ENCODE measurements at regions not wholly inside any gene's neighbourhood (a gene's known extent, or its start where the extent isn't known, plus 50 kb on each side); places are given as distances from the start of the nearest gene placed in this dataset.

DNA sequence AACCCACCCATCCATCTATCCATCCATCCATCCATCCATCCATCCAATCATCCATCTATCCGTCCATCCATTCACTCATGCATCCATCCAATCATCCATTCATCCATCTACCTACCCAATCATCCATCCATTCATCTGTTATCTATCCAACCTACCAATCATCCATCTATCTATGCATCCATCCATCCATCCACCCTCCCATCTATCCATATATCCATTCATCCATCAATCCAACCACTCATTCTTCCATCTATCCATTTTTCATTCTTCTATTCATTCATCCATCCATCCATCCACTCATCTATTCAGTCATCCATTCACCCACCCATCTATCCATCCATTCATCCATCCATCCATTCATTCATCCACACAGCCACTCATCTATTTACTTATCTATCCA is 80.1 kb upstream of the SHOX start:
- no peaks in the 10 kb centered on the region for H3K27me3 Mint-ChIP-seq
- DNase-seq, result no peak
- POLR2A ChIA-PET, result no interaction called here

DNA sequence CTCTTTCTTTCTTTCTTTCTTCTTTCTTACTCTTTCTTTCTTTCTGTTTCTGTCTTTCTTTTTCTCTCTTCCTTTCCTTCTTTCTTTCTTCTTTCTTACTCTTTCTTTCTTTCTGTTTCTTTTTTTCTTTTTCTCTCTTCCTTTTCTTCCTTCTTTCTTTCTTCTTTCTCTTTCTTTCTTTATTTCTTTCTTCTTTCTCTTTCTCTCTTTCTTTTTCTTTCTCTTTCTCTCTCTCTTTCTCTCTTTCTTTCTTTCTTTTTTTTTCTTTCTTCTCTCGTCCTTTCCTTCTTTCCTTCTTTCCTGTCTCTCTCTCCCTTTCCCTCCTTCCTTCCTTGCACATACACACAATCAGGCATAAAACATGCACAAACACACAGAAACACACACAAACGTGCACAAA is 79.3 kb upstream of the SHOX start:
- Histone ChIP-seq H3K4me3 (ENCODE audit: low read length) (no peak overlapping the region), H3K4me1 (ENCODE audit: insufficient read depth, low read length) (no peaks in the 10 kb centered on the region), H3K9me3 (ENCODE audit: control insufficient read depth in 1 of 2, insufficient read depth in 1 of 2, low read length in 2 of 2) (peaks cover 0 to 45% of the 10 kb centered on the region in 2 experiments), H3K36me3 (ENCODE audit: insufficient read depth, low read length) (no peaks in the 10 kb centered on the region), H3K27ac (ENCODE audit: low read depth in 1 of 2, low read length in 2 of 2) (no peak overlapping the region), H3K27me3 (ENCODE audit: control insufficient read depth in 1 of 2, insufficient read depth in 2 of 2, low read length in 2 of 2) (no peaks in the 10 kb centered on the region)
- DNase-seq (no peak), ATAC-seq (ENCODE audit: poor library complexity) (no peak)
- CTCF ChIA-PET, result no interaction called here
- TF ChIP-seq, protein P1, sequence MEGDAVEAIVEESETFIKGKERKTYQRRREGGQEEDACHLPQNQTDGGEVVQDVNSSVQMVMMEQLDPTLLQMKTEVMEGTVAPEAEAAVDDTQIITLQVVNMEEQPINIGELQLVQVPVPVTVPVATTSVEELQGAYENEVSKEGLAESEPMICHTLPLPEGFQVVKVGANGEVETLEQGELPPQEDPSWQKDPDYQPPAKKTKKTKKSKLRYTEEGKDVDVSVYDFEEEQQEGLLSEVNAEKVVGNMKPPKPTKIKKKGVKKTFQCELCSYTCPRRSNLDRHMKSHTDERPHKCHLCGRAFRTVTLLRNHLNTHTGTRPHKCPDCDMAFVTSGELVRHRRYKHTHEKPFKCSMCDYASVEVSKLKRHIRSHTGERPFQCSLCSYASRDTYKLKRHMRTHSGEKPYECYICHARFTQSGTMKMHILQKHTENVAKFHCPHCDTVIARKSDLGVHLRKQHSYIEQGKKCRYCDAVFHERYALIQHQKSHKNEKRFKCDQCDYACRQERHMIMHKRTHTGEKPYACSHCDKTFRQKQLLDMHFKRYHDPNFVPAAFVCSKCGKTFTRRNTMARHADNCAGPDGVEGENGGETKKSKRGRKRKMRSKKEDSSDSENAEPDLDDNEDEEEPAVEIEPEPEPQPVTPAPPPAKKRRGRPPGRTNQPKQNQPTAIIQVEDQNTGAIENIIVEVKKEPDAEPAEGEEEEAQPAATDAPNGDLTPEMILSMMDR (IDR thresholded peaks at IDR 0.05), result peak; percentile 24
- Mint-ChIP-seq H3K4me3 (no peak overlapping the region), H3K9me3 (peaks cover 20% of the 10 kb centered on the region), H3K36me3 (ENCODE audit: low read depth) (no peaks in the 10 kb centered on the region), H3K4me1 (ENCODE audit: low read depth) (no peaks in the 10 kb centered on the region), H3K27me3 (no peaks in the 10 kb centered on the region), H3K27ac (no peak overlapping the region)
- POLR2A ChIA-PET, result no interaction called here
- intact Hi-C loops (cut with DNase I, micrococcal nuclease), result no loop called here

More for the DNA sequence above, 80.1 kb upstream of the SHOX start:
- ATAC-seq (ENCODE audit: poor library complexity), result no peak
- H3K9me3 ChIP-seq (ENCODE audit: control insufficient read depth in 1 of 2, insufficient read depth in 1 of 2, low read length in 2 of 2), result peaks cover 0 to 50% of the 10 kb centered on the region in 2 experiments
- no peak overlapping the region for H3K4me3 ChIP-seq (ENCODE audit: low read length)
- Mint-ChIP-seq H3K36me3 (ENCODE audit: low read depth) (no peaks in the 10 kb centered on the region), H3K4me1 (ENCODE audit: low read depth) (no peaks in the 10 kb centered on the region), H3K27ac (no peak overlapping the region), H3K9me3 (peaks cover 20% of the 10 kb centered on the region), H3K4me3 (no peak overlapping the region)
- H3K27ac ChIP-seq (ENCODE audit: low read depth in 1 of 2, low read length in 2 of 2), result no peak overlapping the region
- TF ChIP-seq, protein P1 (IDR thresholded peaks at IDR 0.05), result no peak
- no peaks in the 10 kb centered on the region for H3K4me1 ChIP-seq (ENCODE audit: insufficient read depth, low read length)
- intact Hi-C loops (cut with DNase I, micrococcal nuclease), result no loop called here
- no peaks in the 10 kb centered on the region for H3K27me3 ChIP-seq (ENCODE audit: control insufficient read depth in 1 of 2, insufficient read depth in 2 of 2, low read length in 2 of 2)
- no peaks in the 10 kb centered on the region for H3K36me3 ChIP-seq (ENCODE audit: insufficient read depth, low read length)
- CTCF ChIA-PET, result no interaction called here

DNA sequence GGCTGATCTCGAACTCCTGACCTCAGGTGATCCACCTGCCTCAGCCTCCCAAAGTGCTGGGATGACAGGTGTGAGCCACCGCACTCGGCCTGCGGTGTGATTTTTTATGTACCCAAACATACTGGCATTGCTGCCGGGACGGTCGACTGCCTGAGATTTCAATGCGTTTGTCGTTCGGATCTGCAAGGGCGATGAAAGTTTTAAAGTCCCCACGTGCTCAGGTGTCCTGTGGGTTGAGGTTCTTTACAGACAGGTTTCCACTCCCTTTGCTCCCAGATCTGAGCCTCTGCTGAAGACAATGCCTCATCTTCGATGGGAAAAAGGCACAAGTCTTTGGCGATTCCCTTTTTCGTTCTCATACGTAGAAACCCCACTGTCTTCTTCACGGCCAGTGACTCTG is 78.1 kb upstream of the SHOX start:
- Mint-ChIP-seq H3K4me3 (no peak overlapping the region), H3K9me3 (peaks cover 20% of the 10 kb centered on the region), H3K36me3 (ENCODE audit: low read depth) (no peaks in the 10 kb centered on the region), H3K4me1 (ENCODE audit: low read depth) (no peaks in the 10 kb centered on the region), H3K27me3 (no peaks in the 10 kb centered on the region), H3K27ac (no peak overlapping the region)
- ATAC-seq (ENCODE audit: poor library complexity) (no peak), DNase-seq (no peak)
- TF ChIP-seq, protein P1 (IDR thresholded peaks at IDR 0.05), result no peak
- intact Hi-C loops (cut with DNase I, micrococcal nuclease), result no loop called here
- Histone ChIP-seq H3K4me3 (ENCODE audit: low read length) (no peak overlapping the region), H3K27ac (ENCODE audit: low read depth in 1 of 2, low read length in 2 of 2) (no peak overlapping the region), H3K4me1 (ENCODE audit: insufficient read depth, low read length) (no peaks in the 10 kb centered on the region), H3K9me3 (ENCODE audit: control insufficient read depth in 1 of 2, insufficient read depth in 1 of 2, low read length in 2 of 2) (peaks cover 0 to 50% of the 10 kb centered on the region in 2 experiments), H3K36me3 (ENCODE audit: insufficient read depth, low read length) (no peaks in the 10 kb centered on the region), H3K27me3 (ENCODE audit: control insufficient read depth in 1 of 2, insufficient read depth in 2 of 2, low read length in 2 of 2) (no peaks in the 10 kb centered on the region)
- ChIA-PET CTCF (no interaction called here), POLR2A (no interaction called here)

Measured in CD4-positive, alpha-beta T cell (primary cell).